ENCODE measurements at regions not wholly inside any gene's neighbourhood (a gene's known extent, or its start where the extent isn't known, plus 50 kb on each side); places are given as distances from the start of the nearest gene placed in this dataset.

DNA sequence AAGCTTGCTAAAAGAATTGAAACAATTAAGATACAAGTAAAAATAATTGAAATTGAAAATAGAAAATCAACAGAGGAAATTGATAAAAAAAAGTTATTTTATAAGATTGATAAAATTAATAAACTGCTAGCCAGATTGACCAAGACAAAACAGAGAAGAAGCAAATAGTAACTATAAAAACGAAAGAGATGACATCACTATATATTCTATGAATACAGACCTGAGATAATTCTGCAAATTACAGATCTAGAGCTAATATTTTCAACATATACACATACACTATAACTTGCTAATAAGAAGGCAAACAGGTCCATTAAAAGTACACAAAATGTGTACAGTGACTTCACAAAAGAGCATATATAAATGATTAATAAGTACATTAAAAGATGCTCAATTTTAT lies 90.1 kb upstream of the RNPC3 start:
- Mint-ChIP-seq H3K9me3 (ENCODE audit: unreplicated experiment) (no peaks in the 10 kb centered on the region), H3K4me1 (ENCODE audit: low read depth, unreplicated experiment) (no peaks in the 10 kb centered on the region), H3K36me3 (ENCODE audit: unreplicated experiment) (no peaks in the 10 kb centered on the region), H3K27me3 (ENCODE audit: unreplicated experiment) (no peaks in the 10 kb centered on the region), H3K4me3 (ENCODE audit: unreplicated experiment) (no peak overlapping the region), H3K27ac (ENCODE audit: unreplicated experiment) (no peak overlapping the region)
- DNase-seq, result no peak
- TF ChIP-seq, protein P1, sequence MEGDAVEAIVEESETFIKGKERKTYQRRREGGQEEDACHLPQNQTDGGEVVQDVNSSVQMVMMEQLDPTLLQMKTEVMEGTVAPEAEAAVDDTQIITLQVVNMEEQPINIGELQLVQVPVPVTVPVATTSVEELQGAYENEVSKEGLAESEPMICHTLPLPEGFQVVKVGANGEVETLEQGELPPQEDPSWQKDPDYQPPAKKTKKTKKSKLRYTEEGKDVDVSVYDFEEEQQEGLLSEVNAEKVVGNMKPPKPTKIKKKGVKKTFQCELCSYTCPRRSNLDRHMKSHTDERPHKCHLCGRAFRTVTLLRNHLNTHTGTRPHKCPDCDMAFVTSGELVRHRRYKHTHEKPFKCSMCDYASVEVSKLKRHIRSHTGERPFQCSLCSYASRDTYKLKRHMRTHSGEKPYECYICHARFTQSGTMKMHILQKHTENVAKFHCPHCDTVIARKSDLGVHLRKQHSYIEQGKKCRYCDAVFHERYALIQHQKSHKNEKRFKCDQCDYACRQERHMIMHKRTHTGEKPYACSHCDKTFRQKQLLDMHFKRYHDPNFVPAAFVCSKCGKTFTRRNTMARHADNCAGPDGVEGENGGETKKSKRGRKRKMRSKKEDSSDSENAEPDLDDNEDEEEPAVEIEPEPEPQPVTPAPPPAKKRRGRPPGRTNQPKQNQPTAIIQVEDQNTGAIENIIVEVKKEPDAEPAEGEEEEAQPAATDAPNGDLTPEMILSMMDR (IDR thresholded peaks at IDR 0.05; ENCODE audit: partially characterized antibody, unreplicated experiment), result no peak

DNA sequence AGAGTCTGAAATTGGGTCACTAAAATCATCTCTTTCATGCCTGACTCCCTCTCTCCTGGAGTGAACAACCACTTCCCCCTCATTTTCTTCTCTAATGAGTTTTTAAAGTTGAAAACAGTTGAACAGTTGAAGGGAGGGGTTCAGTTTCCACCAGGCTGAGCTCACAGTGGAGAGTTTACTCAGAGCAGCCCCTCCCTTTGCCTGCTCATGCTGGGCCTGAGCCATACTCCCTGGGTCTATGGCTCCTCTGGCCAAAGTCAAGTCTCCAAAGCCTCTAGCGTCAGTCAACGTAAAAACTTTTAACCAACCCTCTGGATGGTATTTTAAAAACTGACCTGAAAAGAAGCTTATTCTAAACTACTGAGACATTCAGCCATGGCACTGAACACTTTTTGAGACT lies 100.8 kb upstream of the RNPC3 start:
- no peaks in the 10 kb centered on the region for H3K27me3 Mint-ChIP-seq (ENCODE audit: unreplicated experiment)
- no peaks in the 10 kb centered on the region for H3K9me3 Mint-ChIP-seq (ENCODE audit: unreplicated experiment)
- H3K4me1 Mint-ChIP-seq (ENCODE audit: low read depth, unreplicated experiment), result no peaks in the 10 kb centered on the region
- no peak for DNase-seq
- no peak overlapping the region for H3K4me3 Mint-ChIP-seq (ENCODE audit: unreplicated experiment)
- H3K36me3 Mint-ChIP-seq (ENCODE audit: unreplicated experiment), result no peaks in the 10 kb centered on the region
- TF ChIP-seq, protein P1 (IDR thresholded peaks at IDR 0.05; ENCODE audit: partially characterized antibody, unreplicated experiment), result no peak
- H3K27ac Mint-ChIP-seq (ENCODE audit: unreplicated experiment), result no peak overlapping the region

DNA sequence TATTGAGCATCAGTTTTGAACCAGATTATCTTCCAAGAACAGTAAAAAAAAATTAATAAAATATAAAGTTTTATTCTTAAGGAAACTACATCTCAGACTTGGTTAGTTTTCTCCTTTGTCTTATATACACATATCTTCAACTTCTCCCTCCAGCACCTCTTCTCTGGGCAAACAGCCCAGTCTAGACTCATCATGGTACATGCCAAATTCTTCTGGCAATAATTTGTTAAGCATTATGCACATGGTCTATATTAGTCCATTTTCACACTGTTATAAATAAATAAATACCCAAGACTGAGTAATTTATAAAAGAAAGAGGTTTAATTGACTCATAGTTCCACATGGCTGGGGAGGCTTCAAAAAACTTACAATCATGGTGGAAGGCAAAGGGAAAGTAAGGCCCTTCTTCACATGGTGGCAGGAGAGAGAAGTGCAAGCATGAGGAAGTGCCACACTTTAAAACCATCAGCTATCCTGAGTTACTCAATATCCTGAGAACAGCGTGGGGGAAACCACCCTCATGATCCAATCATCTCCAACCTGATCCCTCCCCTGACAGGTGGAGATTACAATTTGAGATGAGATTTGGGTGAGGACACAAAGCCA lies 108.7 kb upstream of the RNPC3 start:
- no peak overlapping the region for H3K4me3 Mint-ChIP-seq (ENCODE audit: unreplicated experiment)
- H3K27me3 Mint-ChIP-seq (ENCODE audit: unreplicated experiment), result no peaks in the 10 kb centered on the region

DNA sequence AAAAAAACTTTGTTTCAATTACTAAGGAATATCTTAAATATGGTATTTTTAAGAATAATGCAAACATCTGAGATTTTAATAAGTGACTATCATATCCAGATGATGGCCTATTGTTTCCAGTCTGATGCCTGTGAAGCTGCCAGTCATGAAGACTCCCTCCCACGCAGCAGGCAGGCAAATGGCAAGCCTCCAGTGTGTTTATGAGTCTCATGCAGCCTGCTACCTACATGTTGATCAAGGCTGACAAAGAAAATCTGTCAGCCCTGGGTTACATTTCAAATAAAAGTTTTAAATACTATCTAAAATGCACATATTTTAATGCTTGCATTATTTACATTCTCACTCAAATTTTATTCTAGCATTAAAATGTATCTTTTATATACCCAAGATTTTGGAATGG lies 137.6 kb upstream of the RNPC3 start:
- DNase-seq, result no peak
- no peaks in the 10 kb centered on the region for H3K36me3 Mint-ChIP-seq (ENCODE audit: unreplicated experiment)
- TF ChIP-seq, protein P1 (IDR thresholded peaks at IDR 0.05; ENCODE audit: partially characterized antibody, unreplicated experiment), result no peak
- H3K4me1 Mint-ChIP-seq (ENCODE audit: low read depth, unreplicated experiment), result no peaks in the 10 kb centered on the region
- H3K9me3 Mint-ChIP-seq (ENCODE audit: unreplicated experiment), result no peaks in the 10 kb centered on the region
- H3K27ac Mint-ChIP-seq (ENCODE audit: unreplicated experiment), result no peak overlapping the region
- H3K27me3 Mint-ChIP-seq (ENCODE audit: unreplicated experiment), result peaks cover 2% of the 10 kb centered on the region
- no peak overlapping the region for H3K4me3 Mint-ChIP-seq (ENCODE audit: unreplicated experiment)

More for the DNA sequence above, 108.7 kb upstream of the RNPC3 start:
- H3K4me1 Mint-ChIP-seq (ENCODE audit: low read depth, unreplicated experiment), result no peaks in the 10 kb centered on the region
- H3K9me3 Mint-ChIP-seq (ENCODE audit: unreplicated experiment), result no peaks in the 10 kb centered on the region
- H3K27ac Mint-ChIP-seq (ENCODE audit: unreplicated experiment), result no peak overlapping the region
- TF ChIP-seq, protein P1 (IDR thresholded peaks at IDR 0.05; ENCODE audit: partially characterized antibody, unreplicated experiment), result no peak
- no peak for DNase-seq
- H3K36me3 Mint-ChIP-seq (ENCODE audit: unreplicated experiment), result no peaks in the 10 kb centered on the region

DNA sequence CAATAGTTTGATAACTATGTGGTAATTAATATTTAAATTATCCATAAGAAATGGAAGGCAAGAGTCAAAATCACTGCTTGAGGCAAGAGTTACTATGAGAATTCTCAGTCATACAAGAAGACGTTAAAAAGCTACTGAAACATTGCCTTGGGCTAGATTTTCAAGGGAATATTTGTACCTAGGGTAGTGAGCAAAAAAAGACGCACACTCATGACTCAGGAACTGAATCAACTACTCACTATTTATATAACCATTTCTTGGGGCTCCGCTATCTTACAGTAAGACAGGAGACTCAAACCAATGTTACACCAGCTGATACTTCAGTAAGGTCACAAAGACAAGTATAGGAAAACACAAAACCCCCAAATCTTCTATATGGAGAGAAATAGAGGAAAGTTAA lies 151.5 kb upstream of the RNPC3 start:
- no peaks in the 10 kb centered on the region for H3K27me3 Mint-ChIP-seq (ENCODE audit: unreplicated experiment)
- no peaks in the 10 kb centered on the region for H3K4me1 Mint-ChIP-seq (ENCODE audit: low read depth, unreplicated experiment)
- TF ChIP-seq, protein P1 (IDR thresholded peaks at IDR 0.05; ENCODE audit: partially characterized antibody, unreplicated experiment), result no peak

More for the DNA sequence above, 151.5 kb upstream of the RNPC3 start:
- DNase-seq, result no peak
- Mint-ChIP-seq H3K36me3 (ENCODE audit: unreplicated experiment) (no peaks in the 10 kb centered on the region), H3K4me3 (ENCODE audit: unreplicated experiment) (no peak overlapping the region), H3K9me3 (ENCODE audit: unreplicated experiment) (no peaks in the 10 kb centered on the region), H3K27ac (ENCODE audit: unreplicated experiment) (no peak overlapping the region)

Measured in glutamatergic neuron (in vitro differentiated cells).